ENCODE measurements at regions not wholly inside any gene's neighbourhood (a gene's known extent, or its start where the extent isn't known, plus 50 kb on each side); places are given as distances from the start of the nearest gene placed in this dataset.
"Not testable (repeated sequence)": the region's sequence is repeated elsewhere in the genome, so short reads cannot be mapped to it uniquely, and the experiment has no call there.

- intact Hi-C loops (cut with DNase I): no loop called here
- no peak for DNase-seq (ENCODE audit: low spot score)
These were observed 103.5 kb downstream of the MICALL2 start for GRCh38 chr7:1355568-1356340.

- DNase-seq (ENCODE audit: low spot score); intact Hi-C loops (cut with DNase I): not testable (repeated sequence)
These were observed 102.4 kb downstream of the MICALL2 start for GRCh38 chr7:1356853-1357252.

GRCh38 chr7:1357260-1357600 is 102.0 kb downstream of the MICALL2 start:
- DNase-seq (ENCODE audit: low spot score); intact Hi-C loops (cut with DNase I): not testable (repeated sequence)

- intact Hi-C loops (cut with DNase I): no loop called here
- no peak for DNase-seq (ENCODE audit: low spot score)
These were observed 101.5 kb downstream of the MICALL2 start for GRCh38 chr7:1357601-1358271.

- intact Hi-C loops (cut with DNase I): no loop called here
- DNase-seq (ENCODE audit: low spot score): no peak
These were observed 100.8 kb downstream of the MICALL2 start for GRCh38 chr7:1358376-1359050.

- DNase-seq (ENCODE audit: low spot score): no peak
- intact Hi-C loops (cut with DNase I): no loop called here
These were observed 100.2 kb downstream of the MICALL2 start for GRCh38 chr7:1359051-1359400.

- intact Hi-C loops (cut with DNase I): no loop called here
- no peak for DNase-seq (ENCODE audit: low spot score)
These were observed 99.4 kb downstream of the MICALL2 start for GRCh38 chr7:1359681-1360485.

GRCh38 chr7:1360521-1360971 is 98.7 kb downstream of the MICALL2 start:
- intact Hi-C loops (cut with DNase I): no loop called here
- DNase-seq (ENCODE audit: low spot score): no peak

- no peak for DNase-seq (ENCODE audit: low spot score)
- intact Hi-C loops (cut with DNase I): no loop called here
These were observed 98.1 kb downstream of the MICALL2 start for GRCh38 chr7:1361016-1361755.

GRCh38 chr7:1361756-1362125 is 97.5 kb downstream of the MICALL2 start:
- no peak for DNase-seq (ENCODE audit: low spot score)
- intact Hi-C loops (cut with DNase I): no loop called here

- no peak for DNase-seq (ENCODE audit: low spot score)
- intact Hi-C loops (cut with DNase I): no loop called here
These were observed 97.0 kb downstream of the MICALL2 start for GRCh38 chr7:1362301-1362700.

- intact Hi-C loops (cut with DNase I): no loop called here
- no peak for DNase-seq (ENCODE audit: low spot score)
These were observed 95.0 kb downstream of the MICALL2 start for GRCh38 chr7:1364068-1364905.

- intact Hi-C loops (cut with DNase I): no loop called here
- no peak for DNase-seq (ENCODE audit: low spot score)
These were observed 94.2 kb downstream of the MICALL2 start for GRCh38 chr7:1364906-1365570.

GRCh38 chr7:1365846-1366245 is 93.4 kb downstream of the MICALL2 start:
- no peak for DNase-seq (ENCODE audit: low spot score)
- intact Hi-C loops (cut with DNase I): no loop called here

GRCh38 chr7:1366801-1367405 is 92.4 kb downstream of the MICALL2 start:
- intact Hi-C loops (cut with DNase I): no loop called here
- no peak for DNase-seq (ENCODE audit: low spot score)

GRCh38 chr7:1367501-1368183 is 91.6 kb downstream of the MICALL2 start:
- DNase-seq (ENCODE audit: low spot score): no peak
- intact Hi-C loops (cut with DNase I): no loop called here

- intact Hi-C loops (cut with DNase I): no loop called here
- DNase-seq (ENCODE audit: low spot score): no peak
These were observed 91.0 kb downstream of the MICALL2 start for GRCh38 chr7:1368184-1368681.
